ENCODE measurements at regions not wholly inside any gene's neighbourhood (a gene's known extent, or its start where the extent isn't known, plus 50 kb on each side); places are given as distances from the start of the nearest gene placed in this dataset.
A peak's percentile ranks its signal among the peaks of the same experiment; 100 is the strongest.

GRCh38 chr2:12126318-12126717, 379.9 kb downstream of the LPIN1 start:
- H4K20me1 ChIP-seq (ENCODE audit: insufficient read depth, low read length): no peaks in the 10 kb centered on the region
- peak overlapping the region; percentile 94; the same call in 1 of the 2 replicates for H2AFZ ChIP-seq (ENCODE audit: low read length)
- BruUV-seq (replicated peaks): no TSS peak
- no peak overlapping the region for H3K4me3 ChIP-seq (ENCODE audit: low read depth, low read length, poor library complexity, severe bottlenecking)
- CTCF ChIA-PET (ENCODE audit: unreplicated experiment): interaction anchor here (1.0 to 1.2 kb wide), 2 partner anchors 9 to 30 kb away, joined by 3 to 4 read pairs; no protein-coding TSS in a partner anchor
- no peak overlapping the region for H3K4me2 ChIP-seq (ENCODE audit: low read length)
- TF ChIP-seq CTCF (conservative IDR thresholded peaks at IDR 0.05; ENCODE audit: low read length) (no peak), EZH2phosphoT487 (IDR thresholded peaks at IDR 0.05; ENCODE audit: borderline replicate concordance, low read depth, low read length) (no peak)
- H3K36me3 ChIP-seq (ENCODE audit: insufficient read depth, low read length): no peaks in the 10 kb centered on the region
- no peaks in the 10 kb centered on the region for H3K9me2 ChIP-seq (ENCODE audit: insufficient read depth, low read length)
- intact Hi-C loops (cut with micrococcal nuclease; ENCODE audit: unreplicated experiment): loop anchor here (5.0 kb wide), 2 partner anchors 79 to 591 kb away; partner anchors contain the start of gene TRIB2
- DNase-seq (ENCODE audit: low spot score): no peak
- H3K79me2 ChIP-seq (ENCODE audit: insufficient read depth, low read depth, low read length): no peaks in the 10 kb centered on the region
- POLR2A ChIA-PET: interaction anchor here (0.5 to 2.3 kb wide), 10 partner anchors 9 to 153 kb away, joined by 3 to 8 read pairs (median 4); no protein-coding TSS in a partner anchor
- H3K4me1 ChIP-seq (ENCODE audit: insufficient read depth, low read length, poor library complexity, severe bottlenecking): peaks cover 34% of the 10 kb centered on the region
- no peak overlapping the region for H3K27ac ChIP-seq (ENCODE audit: low read depth, low read length, poor library complexity, severe bottlenecking)
- H3K9me3 ChIP-seq (ENCODE audit: low read length): no peaks in the 10 kb centered on the region; the same call in 1 of the 2 replicates

GRCh38 chr2:12127638-12128037, 381.2 kb downstream of the LPIN1 start:
- no TSS peak for BruUV-seq (replicated peaks)
- intact Hi-C loops (cut with micrococcal nuclease; ENCODE audit: unreplicated experiment): loop anchor here (1.0 to 5.0 kb wide), 3 partner anchors 80 to 590 kb away; partner anchors contain the start of gene TRIB2
- H3K9me2 ChIP-seq (ENCODE audit: insufficient read depth, low read length): no peaks in the 10 kb centered on the region
- POLR2A ChIA-PET: interaction anchor here (0.8 to 2.3 kb wide), 6 partner anchors 8 to 590 kb away, joined by 3 to 8 read pairs (median 4); partner anchors contain the start of gene TRIB2
- peak overlapping the region; percentile 35 for H3K4me3 ChIP-seq (ENCODE audit: low read depth, low read length, poor library complexity, severe bottlenecking)
- peak overlapping the region; percentile 94 for H2AFZ ChIP-seq (ENCODE audit: low read length)
- H3K27ac ChIP-seq (ENCODE audit: low read depth, low read length, poor library complexity, severe bottlenecking): peak overlapping the region; percentile 58
- no peak for TF ChIP-seq EZH2phosphoT487 (IDR thresholded peaks at IDR 0.05; ENCODE audit: borderline replicate concordance, low read depth, low read length)
- TF ChIP-seq CTCF (conservative IDR thresholded peaks at IDR 0.05; ENCODE audit: low read length): no peak
- peaks cover 34% of the 10 kb centered on the region for H3K4me1 ChIP-seq (ENCODE audit: insufficient read depth, low read length, poor library complexity, severe bottlenecking)
- CTCF ChIA-PET (ENCODE audit: unreplicated experiment): interaction anchor here (1.2 kb wide), 1 partner anchor 82 kb away, joined by 3 read pairs; no protein-coding TSS in a partner anchor
- no peaks in the 10 kb centered on the region; the same call in 1 of the 2 replicates for H3K9me3 ChIP-seq (ENCODE audit: low read length)
- no peaks in the 10 kb centered on the region for H4K20me1 ChIP-seq (ENCODE audit: insufficient read depth, low read length)
- peak; percentile 72 for DNase-seq (ENCODE audit: low spot score)
- H3K79me2 ChIP-seq (ENCODE audit: insufficient read depth, low read depth, low read length): no peaks in the 10 kb centered on the region
- H3K36me3 ChIP-seq (ENCODE audit: insufficient read depth, low read length): no peaks in the 10 kb centered on the region
- peak overlapping the region; percentile 59 for H3K4me2 ChIP-seq (ENCODE audit: low read length)

- no peaks in the 10 kb centered on the region for H4K20me1 ChIP-seq (ENCODE audit: insufficient read depth, low read length)
- no peaks in the 10 kb centered on the region for H3K79me2 ChIP-seq (ENCODE audit: insufficient read depth, low read depth, low read length)
- H3K4me3 ChIP-seq (ENCODE audit: low read depth, low read length, poor library complexity, severe bottlenecking): no peak overlapping the region
- intact Hi-C loops (cut with micrococcal nuclease; ENCODE audit: unreplicated experiment): no loop called here
- DNase-seq (ENCODE audit: low spot score): no peak
- POLR2A ChIA-PET: interaction anchor here (0.8 to 1.0 kb wide), 2 partner anchors 9 to 37 kb away, joined by 3 read pairs; no protein-coding TSS in a partner anchor
- H3K4me2 ChIP-seq (ENCODE audit: low read length): no peak overlapping the region
- BruUV-seq (replicated peaks): no TSS peak
- no peak overlapping the region for H3K27ac ChIP-seq (ENCODE audit: low read depth, low read length, poor library complexity, severe bottlenecking)
- TF ChIP-seq CTCF (conservative IDR thresholded peaks at IDR 0.05; ENCODE audit: low read length) (no peak), EZH2phosphoT487 (IDR thresholded peaks at IDR 0.05; ENCODE audit: borderline replicate concordance, low read depth, low read length) (no peak)
- no peaks in the 10 kb centered on the region for H3K36me3 ChIP-seq (ENCODE audit: insufficient read depth, low read length)
- CTCF ChIA-PET (ENCODE audit: unreplicated experiment): no interaction called here
- H3K9me2 ChIP-seq (ENCODE audit: insufficient read depth, low read length): no peaks in the 10 kb centered on the region
- no peaks in the 10 kb centered on the region; the same call in 1 of the 2 replicates for H3K9me3 ChIP-seq (ENCODE audit: low read length)
- H2AFZ ChIP-seq (ENCODE audit: low read length): no peak overlapping the region
- H3K4me1 ChIP-seq (ENCODE audit: insufficient read depth, low read length, poor library complexity, severe bottlenecking): peaks cover 18% of the 10 kb centered on the region
Measured at GRCh38 chr2:12131975-12132374, 385.5 kb downstream of the LPIN1 start.
